ENCODE measurements at regions not wholly inside any gene's neighbourhood (a gene's known extent, or its start where the extent isn't known, plus 50 kb on each side); places are given as distances from the start of the nearest gene placed in this dataset.

DNA sequence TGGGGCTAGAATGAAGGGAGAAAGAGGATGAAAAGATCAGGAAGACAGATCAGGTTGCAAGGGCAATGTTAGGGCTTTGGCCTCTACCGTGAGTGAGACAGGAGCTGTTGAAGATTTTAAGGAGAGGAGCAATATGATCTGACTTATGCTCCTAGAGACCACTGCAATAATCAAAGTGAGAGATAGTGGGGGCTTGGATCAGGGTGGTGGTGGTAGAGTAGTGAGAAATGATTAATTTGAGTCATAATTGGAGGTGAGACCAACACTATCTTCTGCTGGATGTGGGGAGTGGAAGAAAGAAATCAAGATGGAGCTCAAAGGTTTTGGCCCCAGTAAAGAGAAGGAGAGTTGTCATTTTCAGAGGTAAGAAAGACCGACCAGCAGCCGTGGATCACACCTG is 140.7 kb upstream of the TMEM170B start:
- TF ChIP-seq, protein P1, sequence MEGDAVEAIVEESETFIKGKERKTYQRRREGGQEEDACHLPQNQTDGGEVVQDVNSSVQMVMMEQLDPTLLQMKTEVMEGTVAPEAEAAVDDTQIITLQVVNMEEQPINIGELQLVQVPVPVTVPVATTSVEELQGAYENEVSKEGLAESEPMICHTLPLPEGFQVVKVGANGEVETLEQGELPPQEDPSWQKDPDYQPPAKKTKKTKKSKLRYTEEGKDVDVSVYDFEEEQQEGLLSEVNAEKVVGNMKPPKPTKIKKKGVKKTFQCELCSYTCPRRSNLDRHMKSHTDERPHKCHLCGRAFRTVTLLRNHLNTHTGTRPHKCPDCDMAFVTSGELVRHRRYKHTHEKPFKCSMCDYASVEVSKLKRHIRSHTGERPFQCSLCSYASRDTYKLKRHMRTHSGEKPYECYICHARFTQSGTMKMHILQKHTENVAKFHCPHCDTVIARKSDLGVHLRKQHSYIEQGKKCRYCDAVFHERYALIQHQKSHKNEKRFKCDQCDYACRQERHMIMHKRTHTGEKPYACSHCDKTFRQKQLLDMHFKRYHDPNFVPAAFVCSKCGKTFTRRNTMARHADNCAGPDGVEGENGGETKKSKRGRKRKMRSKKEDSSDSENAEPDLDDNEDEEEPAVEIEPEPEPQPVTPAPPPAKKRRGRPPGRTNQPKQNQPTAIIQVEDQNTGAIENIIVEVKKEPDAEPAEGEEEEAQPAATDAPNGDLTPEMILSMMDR (IDR thresholded peaks at IDR 0.05): no peak
- TF ChIP-seq EP300 (IDR thresholded peaks at IDR 0.05): no peak
